ENCODE measurements at regions not wholly inside any gene's neighbourhood (a gene's known extent, or its start where the extent isn't known, plus 50 kb on each side); places are given as distances from the start of the nearest gene placed in this dataset.
"Not testable (repeated sequence)": the region's sequence is repeated elsewhere in the genome, so short reads cannot be mapped to it uniquely, and the experiment has no call there.

DNA sequence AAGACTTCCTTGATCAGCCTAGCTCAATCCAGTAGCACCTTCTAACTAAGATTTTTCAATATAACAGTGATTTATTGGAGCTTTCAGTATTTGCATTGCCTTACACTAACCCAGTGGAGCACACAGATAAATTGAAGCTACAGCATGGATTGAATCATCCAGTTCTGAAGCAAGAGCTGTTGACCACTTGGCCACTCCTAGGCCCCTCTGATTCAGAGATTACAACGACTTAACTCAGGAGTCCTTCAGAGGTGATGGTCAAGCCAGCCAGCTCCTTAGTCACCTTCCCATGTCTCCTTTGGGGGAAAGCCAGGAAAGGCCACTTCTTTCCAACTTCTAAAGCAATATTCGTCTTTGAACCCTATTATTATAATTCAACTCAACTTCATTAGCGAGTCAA, 151.8 kb downstream of the TENT5C start:
- DNase-seq: no peak

DNA sequence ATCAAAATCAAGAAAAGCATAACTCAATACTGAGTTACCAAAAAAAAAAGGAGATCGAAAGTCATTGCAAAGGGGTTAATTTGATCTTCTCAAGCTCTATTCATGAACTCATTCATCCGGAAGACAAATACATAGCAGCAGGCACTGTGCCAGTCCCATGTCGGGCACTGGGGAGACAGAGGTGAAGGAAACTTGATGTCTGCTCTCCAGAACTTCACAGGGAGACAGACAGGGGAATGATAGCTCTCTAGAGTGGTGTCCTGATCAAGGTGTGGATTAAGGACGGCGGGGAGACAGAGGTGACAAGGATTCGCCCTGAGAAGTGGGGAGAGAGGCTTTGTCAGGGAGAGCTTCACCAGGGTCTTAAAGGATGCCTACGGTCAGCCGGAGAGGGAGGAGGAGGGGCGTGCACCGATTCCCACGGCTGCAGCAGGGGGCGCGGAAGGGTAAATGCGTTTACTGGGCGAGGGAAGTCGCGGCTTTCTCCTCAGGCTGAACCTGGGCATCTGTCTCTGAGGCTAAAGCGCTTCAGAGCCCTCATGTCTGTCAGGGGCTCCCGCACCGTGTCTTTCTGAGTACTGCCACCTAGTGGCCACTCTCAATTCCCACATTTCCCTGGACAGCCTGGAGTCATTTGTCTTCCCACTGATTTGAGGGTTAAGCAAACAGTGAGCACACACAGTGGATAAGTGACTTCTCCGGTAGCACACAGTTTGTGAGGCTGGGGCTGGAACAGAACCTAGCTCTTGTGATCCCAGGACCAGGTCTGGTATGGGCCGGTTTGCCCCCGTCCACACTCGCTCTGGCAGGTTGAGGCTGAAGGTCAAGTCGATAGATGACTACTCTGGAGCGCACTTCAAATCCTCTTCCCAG, 152.8 kb downstream of the TENT5C start:
- DNase-seq: peak; percentile 28 to 43 (median 38)

DNA sequence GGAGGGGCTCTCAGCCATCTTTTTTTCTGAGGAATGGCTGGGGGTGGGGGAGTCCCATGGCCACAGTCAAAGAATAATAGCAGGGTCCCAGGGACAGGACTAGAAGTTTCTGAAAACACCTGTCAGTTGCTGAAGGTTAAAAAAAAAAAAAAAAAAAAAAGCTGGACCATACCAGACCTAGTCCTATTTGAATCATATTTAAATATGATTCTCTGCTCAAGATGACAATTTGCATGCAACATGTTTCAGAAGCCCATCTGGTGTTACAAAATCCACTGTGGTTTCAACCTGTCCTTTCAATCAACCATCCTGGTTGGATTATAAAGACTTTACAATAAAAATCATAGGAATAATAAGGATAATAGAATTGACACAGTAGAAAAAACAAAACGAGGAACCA, 153.7 kb downstream of the TENT5C start:
- no peak for DNase-seq

DNA sequence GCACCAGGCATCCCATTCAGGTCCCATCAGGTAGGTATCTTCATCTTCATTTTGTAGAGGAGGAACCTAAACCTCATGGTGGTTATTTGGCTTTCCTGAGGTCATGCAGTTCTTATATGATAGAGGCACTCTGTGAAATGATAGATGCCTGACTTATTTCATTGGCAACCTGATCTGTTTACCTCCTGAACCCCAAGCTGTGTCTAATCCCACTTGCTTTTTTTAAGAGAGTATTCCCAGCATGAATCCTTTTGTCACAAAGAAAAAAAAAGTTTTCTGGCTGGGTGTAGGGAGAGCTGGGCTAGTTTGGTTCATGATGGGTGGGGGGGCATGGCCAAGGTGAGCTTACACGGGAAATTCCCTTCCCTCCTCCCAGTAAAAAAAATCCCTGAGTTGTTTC, 154.2 kb downstream of the TENT5C start:
- DNase-seq: no peak

DNA sequence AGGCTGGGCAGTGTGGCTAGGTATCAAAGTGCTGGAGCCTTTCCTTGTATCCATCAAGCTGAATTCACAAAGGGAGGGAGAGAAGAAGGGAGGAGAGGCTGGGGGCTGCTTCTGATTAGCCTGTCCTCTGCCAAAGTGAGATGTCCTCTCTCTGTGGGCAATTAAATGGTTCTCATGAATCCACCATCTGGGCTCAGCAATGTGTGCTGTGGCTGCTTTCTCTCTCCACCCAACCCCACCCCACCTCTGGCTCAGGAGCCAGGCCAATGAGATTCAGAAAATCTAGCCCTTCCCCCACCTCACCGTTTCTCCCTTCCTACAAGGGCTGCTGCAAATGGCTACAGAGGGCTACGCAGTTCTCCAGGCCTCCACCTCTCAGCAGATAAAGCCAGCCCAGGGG, 154.6 kb downstream of the TENT5C start:
- DNase-seq: no peak

DNA sequence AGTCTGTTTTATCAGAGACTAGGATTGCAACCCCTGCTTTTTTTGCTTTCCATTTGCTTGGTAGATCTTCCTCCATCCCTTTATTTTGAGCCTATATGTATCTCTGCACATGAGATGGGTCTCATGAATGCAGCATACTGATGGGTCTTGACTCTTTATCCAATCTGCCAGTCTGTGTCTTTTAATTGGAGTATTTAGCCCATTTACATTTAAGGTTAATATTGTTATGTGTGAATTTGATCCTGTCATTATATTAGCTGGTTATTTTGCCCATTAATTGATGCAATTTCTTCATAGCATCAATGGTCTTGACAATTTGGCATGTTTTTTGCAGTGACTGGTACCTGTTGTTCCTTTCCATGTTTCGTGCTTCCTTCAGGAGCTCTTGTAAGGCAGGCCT, 161.7 kb downstream of the GDAP2 start:
- DNase-seq: not testable (repeated sequence)

DNA sequence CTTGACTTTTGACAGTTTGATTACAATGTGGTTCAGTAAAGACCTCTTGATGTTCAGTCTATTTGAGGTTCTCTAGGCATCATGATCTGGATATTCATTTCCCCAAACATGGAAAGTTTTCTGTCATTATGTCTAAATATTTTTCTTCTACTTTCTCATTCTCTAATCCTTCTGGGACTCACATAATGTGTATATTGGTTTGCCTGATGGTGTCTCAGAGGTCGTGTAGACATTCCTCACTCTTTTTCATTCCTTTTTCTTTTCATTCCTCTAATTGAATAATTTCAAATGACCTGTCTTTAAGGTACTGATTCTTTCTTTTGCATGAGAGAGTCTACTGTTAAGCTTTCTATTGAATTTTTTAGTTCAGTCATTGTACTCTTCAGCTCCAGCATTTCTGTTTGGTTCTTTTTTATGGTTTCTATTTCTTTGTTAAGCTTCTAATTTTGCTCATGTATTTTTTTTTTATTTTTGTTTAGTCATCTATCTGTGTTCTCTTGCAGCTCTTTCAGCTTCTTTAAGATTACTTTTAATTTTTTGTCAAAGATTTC, 158.4 kb downstream of the GDAP2 start:
- no peak for DNase-seq

DNA sequence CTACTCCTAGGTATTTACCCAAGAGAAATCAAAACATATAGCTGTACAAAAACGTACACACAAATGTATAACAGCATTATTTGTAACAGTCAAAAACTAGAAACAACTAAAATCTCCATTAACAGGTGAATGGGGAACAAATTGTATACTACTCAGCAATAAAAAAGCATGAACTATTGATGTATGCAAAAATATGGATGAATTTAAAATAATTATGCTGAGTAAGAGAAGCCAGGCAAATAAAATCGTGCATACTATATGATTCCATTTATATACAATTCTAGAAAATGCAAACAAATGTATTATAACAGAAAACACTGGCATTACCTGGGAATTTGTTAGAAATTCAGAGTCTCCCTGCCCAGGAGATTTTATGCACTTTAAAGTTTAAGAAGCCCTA, 150.1 kb downstream of the GDAP2 start:
- DNase-seq: no peak

DNA sequence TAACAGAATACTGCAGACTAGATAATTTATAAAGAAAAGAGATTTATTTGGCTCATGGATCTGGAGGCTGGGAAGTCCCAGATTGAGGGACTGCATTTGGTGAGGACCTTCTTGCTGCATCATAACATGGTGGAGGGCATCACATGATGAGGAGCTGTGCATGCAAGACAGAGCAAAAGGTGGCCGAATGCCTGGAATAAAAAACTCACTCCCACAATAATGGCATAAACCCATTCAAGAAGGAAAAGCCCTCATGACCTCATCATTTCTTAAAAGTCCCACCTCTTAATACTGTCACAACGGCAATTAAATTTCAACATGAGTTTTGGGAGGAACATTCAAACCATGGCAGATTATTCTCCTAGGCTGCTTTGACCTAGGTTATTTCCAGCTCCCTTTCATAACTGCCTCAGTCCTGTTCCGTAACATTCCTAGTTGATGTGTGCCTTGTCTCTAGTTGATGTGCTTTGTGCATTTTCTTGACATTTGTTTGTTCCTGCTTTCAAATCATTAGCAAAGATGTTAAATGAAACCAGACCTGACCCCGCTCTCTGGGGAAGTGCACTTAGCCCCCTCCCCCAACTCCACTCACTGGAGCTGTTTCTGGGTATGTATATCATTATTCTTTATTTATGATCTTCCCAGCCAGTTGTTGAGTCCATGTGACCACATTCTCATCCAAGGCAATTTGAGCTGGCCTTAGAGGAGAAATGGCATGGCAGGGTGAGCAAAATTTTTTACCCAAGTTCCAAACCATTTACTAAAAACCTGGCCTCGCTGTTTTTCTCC, 148.5 kb downstream of the GDAP2 start:
- no peak for DNase-seq

DNA sequence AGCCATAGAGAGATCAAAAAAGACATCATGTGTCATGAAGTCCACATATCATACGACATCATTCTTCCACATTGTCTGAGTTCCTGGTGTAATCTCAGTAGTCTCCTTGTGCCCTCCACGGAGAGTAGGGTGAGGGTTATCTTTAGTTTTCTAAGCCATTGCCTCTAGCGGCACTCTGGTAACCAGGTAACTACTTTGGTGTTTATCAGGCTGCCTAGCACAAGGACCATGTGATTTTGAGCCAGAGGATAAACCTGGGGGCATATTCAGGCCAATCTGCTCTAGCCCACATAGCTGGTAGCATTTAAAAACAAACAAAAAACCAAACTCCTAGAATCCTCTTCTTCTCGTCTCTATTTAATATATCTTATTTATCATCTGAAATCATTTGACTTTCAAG, 147.4 kb downstream of the GDAP2 start:
- DNase-seq: no peak

DNA sequence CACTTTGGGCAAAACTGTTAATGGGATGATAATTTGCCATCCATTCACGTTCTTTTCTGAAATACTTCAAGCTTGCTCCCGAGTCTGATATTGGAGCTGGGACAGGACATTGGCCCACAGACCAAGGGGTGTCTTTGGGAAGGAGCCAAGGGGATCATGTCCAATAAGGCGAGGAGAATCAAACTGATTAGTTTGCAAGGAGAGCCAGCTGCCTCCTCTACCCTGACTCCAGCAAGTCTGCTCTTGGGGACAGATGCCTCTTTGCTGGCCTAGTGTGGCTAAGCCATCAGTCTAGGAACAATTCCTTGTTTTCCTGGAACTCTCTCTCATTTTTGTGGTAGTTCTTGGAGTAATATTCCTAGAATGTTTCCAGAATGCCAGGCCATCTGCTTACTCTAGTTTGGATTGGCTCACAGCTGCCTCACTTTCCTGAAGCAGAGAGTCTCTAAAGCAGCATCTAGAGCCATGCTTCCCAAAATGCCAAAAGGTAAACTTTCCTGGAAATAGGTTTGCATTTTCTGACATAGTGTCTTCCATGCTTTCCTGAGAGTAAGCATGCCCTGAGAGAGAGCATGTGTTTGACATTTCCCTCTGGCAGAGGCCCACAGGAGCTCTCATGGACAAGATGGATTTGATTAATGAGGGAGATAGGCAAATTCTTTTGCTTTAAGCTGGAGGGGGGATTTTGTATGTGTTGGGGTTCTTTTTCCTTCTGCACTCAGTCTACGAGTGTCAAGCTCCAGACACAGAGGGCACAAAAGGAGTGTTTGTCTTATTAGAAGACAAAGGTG, 145.6 kb downstream of the GDAP2 start:
- no peak for DNase-seq

DNA sequence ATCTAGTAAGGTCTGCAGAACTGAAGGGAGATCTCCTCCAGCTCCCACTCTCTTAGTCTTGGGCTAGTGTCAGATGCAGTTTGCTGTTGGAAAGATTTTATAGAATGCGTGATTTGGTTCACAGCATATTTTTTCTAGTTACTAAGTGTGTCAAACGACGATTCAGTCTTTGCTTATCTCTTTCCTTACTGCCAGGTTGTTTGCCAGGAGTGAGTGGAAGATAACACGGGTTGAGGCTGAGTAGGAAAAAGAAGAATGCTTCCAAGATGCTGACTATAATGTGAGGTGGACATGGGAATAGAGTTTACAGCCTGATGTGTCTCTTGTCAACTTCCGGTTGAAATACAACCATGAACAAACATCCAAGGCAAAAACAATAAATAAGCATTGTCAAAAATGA, 141.4 kb downstream of the GDAP2 start:
- DNase-seq: no peak

DNA sequence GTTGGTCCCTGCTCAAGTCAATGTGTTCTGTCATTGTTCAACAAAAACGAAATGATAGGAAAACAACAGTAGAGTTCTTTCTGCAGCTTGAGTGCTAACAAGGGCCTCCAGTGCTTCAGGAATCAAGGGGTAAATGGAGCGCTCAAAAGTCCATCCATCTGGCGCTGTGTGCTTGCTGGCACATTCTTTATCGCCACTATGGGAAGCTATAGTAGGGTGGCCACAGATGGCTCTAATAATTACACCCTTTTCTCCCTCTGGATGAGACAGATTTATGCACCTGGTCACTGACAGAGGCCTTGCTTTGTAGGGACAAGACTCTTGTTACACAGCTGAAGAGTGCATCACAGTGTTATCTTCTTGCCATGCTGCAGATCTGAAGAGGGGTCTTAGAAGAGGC, 136.0 kb downstream of the GDAP2 start:
- DNase-seq: no peak

DNA sequence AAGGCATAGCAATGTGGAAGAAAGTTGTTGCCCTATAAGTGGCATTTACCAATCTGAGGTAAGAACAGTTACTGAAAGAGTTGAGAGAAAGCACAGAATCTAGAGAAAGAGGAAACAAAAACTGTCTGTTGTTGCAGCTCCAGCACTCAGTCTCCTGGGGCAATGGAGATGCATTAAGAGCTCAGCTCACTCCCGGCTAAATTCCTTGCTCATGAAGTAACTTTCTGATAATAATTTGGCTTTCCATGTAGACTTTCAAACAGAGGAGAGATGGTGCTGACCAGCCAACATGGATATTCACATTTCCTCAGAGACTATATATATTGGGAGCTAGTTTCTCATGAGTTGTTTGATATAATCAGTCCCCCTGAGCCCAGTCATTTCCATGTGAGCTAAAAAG, 135.3 kb downstream of the GDAP2 start:
- no peak for DNase-seq

DNA sequence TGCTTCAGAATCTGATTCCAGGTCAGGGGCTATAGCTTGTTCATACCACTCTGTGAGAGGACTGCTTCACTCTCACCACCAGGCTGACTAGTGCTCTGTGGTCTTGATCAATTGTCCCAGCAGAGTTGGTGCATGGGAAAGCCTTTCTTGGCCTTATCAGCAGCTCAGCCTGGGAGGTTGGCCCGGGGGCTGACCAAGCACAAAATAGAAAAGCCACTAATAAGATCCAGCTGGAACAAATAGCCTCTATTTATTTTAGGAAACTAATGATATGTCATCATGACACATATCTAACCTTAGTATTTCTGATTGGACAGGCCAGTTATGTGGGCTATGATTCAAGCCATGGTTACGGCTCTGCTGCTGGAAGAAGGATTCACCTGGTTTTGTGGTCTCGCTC, 134.2 kb downstream of the GDAP2 start:
- no peak for DNase-seq

DNA sequence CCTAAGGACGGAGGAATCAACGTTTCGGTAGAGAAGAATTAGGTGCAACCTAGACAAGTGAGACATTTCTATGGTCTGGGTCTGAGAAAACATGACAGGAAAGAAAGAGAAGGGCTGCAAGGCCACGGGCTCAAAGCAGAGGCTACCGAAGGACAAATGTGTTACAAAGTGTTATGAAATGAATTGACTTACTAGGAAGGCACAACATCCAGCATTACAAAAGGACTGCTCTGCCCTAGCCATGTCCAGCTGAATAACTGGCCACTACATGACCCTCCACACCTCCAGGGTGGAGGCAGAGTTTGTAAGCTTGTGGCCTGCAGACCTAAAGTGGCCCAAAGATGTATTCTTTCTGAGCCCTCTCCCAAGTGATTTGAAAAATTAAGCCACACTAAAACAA, 133.6 kb downstream of the GDAP2 start:
- no peak for DNase-seq

DNA sequence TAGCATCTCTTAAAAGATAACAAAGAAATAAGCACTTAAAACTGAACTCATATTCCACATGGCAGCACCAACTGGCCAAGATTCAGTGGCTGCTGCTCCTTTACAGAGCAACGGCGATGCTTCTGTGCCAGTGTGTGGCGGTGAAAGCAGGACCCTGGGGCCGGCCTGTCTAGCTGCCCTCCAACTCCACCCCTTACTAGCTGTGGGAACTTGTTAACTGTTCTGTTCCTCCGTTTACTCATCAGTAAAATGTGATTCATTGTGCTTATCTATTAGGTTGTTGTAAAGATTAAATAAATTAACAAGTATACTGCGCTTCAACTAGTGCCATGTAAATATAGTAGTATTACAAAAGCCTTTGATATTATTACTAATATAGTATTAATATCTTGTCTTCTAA, 133.2 kb downstream of the GDAP2 start:
- no peak for DNase-seq

DNA sequence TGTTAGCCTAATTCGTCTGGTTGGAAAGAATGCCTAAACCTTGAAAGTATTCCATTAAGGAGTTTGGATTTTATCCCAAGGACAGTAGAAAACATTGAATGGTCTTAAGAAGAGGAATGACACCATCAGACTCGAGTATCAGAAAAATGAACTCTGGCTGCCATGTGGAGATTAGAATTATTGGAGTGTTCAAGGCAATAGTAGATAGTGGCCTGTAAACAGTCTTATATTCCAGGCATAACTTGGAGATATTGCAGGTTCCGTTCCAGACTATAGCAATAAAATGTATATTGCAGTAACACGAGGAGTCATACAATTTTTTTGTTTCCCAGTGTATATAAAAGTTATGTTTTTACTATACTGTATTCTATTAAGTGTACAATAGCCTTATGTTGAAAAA, 130.9 kb downstream of the GDAP2 start:
- no peak for DNase-seq

DNA sequence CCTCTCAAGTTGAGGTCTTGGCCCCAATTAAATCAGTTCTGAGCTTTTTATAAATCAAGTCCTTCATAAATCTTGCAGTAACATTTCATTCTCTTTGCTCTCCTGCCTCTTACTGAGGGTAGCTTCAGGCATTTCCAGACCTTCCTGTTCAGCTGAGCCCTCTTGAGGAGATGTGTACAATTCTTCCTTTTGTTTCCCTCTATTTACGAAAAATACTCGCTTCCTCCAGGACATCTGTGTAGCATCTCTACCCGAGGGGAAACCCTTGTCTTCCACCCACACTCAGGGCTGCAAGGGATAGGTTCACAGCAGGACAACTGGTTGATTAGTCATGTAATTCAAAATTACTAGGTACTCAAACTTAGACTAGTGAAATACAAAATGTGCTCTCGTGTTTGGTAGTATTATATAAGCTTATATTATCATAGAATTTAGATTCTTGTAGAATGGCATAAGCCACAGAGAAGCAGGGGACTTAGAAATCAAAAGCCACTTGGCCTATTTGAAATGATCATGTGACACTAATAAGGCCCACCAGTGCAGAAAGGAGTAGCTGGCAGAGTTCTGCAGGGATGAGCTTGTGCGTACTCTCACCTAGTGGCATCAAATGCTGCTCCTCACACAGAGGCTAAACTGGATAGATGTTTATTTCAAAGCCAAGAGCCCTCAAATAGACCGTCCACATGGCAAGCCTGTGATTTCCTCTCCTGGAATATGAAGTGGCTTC, 126.7 kb downstream of the GDAP2 start:
- DNase-seq: no peak

DNA sequence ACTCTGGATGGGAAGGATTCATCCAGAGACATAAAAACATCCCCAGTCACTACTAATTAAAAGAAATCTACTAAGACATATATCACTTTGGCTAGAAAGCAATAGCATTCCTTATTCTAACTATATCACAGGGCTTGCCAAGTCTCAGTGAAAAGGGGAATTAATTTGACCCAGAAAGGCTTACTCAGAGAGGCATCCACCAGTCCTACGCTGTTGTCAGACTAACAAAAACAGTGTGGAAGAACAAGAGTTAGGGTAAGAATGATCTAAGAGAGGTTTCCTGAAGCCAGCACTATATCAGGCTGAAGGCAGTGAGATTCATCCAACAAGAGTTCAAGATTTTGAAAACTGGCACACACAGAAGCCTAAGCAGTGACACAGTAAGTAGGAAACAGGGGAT, 126.1 kb downstream of the GDAP2 start:
- DNase-seq: no peak

DNA sequence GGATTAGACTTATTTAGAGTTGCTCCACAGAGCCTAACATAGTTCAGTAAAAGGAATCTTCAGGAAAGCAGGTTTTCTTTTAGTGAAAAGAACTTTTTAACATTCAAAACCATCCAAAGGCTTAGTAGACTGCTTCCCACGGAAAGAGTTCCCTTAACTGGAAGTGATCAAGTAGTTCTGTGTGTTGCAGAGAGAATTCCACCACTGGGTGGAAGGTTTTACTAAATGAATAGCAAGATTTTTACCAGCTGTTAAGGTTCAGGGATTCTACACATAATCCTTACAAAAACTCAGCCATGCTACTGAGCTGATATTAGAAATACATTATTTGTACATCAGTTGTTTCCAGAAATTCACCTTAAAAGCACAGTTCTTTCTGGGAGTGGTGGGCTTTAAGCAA, 119.7 kb downstream of the GDAP2 start:
- no peak for DNase-seq

DNA sequence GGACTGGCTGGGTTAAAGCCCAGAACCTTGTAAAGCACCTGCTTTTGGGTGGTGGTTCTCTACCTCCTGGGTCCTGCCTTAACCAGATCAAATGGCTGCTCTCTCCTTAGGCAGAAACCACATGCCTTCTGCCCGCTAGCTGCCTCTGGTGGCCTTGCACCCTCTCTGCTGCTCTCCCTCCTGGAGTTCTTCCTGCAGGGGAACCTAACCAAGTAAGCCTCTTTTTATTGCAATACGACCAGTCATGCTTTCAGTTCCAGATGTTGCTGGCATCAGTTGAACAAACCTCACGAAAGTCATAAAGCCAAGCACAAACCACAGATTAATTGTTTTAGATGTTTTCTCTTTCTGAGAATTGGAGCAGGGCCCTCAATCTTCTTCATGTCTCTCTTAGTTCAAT, 118.9 kb downstream of the GDAP2 start:
- no peak for DNase-seq

Data from activated CD4-positive, CD25-positive, alpha-beta regulatory T cell (primary cell).